Glutamatergic neuron (in vitro differentiated cells): ENCODE measurements at regions not wholly inside any gene's neighbourhood (a gene's known extent, or its start where the extent isn't known, plus 50 kb on each side); places are given as distances from the start of the nearest gene placed in this dataset.
"Not testable (repeated sequence)": the region's sequence is repeated elsewhere in the genome, so short reads cannot be mapped to it uniquely, and the experiment has no call there.

ENCODE experiments used
- DNase-seq: peaks from one replicate; pipeline ENCODE4 v3.0.0; 2022
- H3K27ac Mint-ChIP-seq: one replicate; pipeline ENCODE4 v1.8.0; 2020; ENCODE audit warnings: mild to moderate bottlenecking, mixed read lengths, inconsistent platforms; ENCODE audit not compliant: unreplicated experiment
- H3K27me3 Mint-ChIP-seq: one replicate; pipeline ENCODE4 v1.8.0; 2020; ENCODE audit warnings: mild to moderate bottlenecking, moderate library complexity, mixed read lengths, inconsistent platforms; ENCODE audit not compliant: unreplicated experiment
- H3K36me3 Mint-ChIP-seq: one replicate; pipeline ENCODE4 v1.8.0; 2020; ENCODE audit warnings: mild to moderate bottlenecking, mixed read lengths, inconsistent platforms; ENCODE audit not compliant: unreplicated experiment
- H3K4me1 Mint-ChIP-seq: one replicate; pipeline ENCODE4 v1.8.0; 2020; ENCODE audit warnings: mild to moderate bottlenecking, low read depth, mixed read lengths, inconsistent platforms; ENCODE audit not compliant: unreplicated experiment
- H3K4me3 Mint-ChIP-seq: one replicate; pipeline ENCODE4 v1.8.0; 2020; ENCODE audit warnings: mild to moderate bottlenecking, mixed read lengths, inconsistent platforms; ENCODE audit not compliant: unreplicated experiment
- H3K9me3 Mint-ChIP-seq: one replicate; pipeline ENCODE4 v1.8.0; 2020; ENCODE audit warnings: mild to moderate bottlenecking, moderate library complexity, mixed read lengths, inconsistent platforms; ENCODE audit not compliant: unreplicated experiment
- CTCF ChIP-seq: fragments of 200-600 bp; sonication (generic); IDR thresholded peaks from one replicate; pipeline ENCODE4 v1.5.0; 2021; ENCODE audit not compliant: partially characterized antibody, unreplicated experiment

GRCh38 chr18:38174173-38174572 is 608.6 kb upstream of the CELF4 start:
- H3K9me3 Mint-ChIP-seq, result no peaks in the 10 kb centered on the region
- no peaks in the 10 kb centered on the region for H3K36me3 Mint-ChIP-seq
- H3K4me3 Mint-ChIP-seq, result no peak overlapping the region
- H3K4me1 Mint-ChIP-seq, result peaks cover 11% of the 10 kb centered on the region
- no peak for TF ChIP-seq CTCF
- H3K27ac Mint-ChIP-seq, result no peak overlapping the region
- DNase-seq, result no peak
- no peaks in the 10 kb centered on the region for H3K27me3 Mint-ChIP-seq

GRCh38 chr18:38170845-38171244 is 605.2 kb upstream of the CELF4 start:
- Mint-ChIP-seq H3K4me3 (no peak overlapping the region), H3K27me3 (no peaks in the 10 kb centered on the region), H3K27ac (no peak overlapping the region), H3K4me1 (peaks cover 11% of the 10 kb centered on the region), H3K36me3 (no peaks in the 10 kb centered on the region), H3K9me3 (no peaks in the 10 kb centered on the region)
- no peak for DNase-seq
- no peak for TF ChIP-seq CTCF

GRCh38 chr18:38167623-38168022 is 602.0 kb upstream of the CELF4 start:
- Mint-ChIP-seq H3K4me3 (no peak overlapping the region), H3K4me1 (no peaks in the 10 kb centered on the region), H3K36me3 (no peaks in the 10 kb centered on the region), H3K9me3 (no peaks in the 10 kb centered on the region), H3K27ac (no peak overlapping the region), H3K27me3 (no peaks in the 10 kb centered on the region)
- TF ChIP-seq CTCF, result no peak
- DNase-seq, result no peak

- not testable (repeated sequence) for H3K27me3 Mint-ChIP-seq, DNase-seq, H3K36me3 Mint-ChIP-seq, H3K27ac Mint-ChIP-seq, H3K9me3 Mint-ChIP-seq, H3K4me3 Mint-ChIP-seq
- H3K4me1 Mint-ChIP-seq, result peaks cover 13% of the 10 kb centered on the region
Observed at GRCh38 chr18:38153116-38153515, 587.5 kb upstream of the CELF4 start.

- no peak overlapping the region for H3K4me3 Mint-ChIP-seq
- DNase-seq, result no peak
- H3K9me3 Mint-ChIP-seq, result no peaks in the 10 kb centered on the region
- no peak overlapping the region for H3K27ac Mint-ChIP-seq
- H3K36me3 Mint-ChIP-seq, result no peaks in the 10 kb centered on the region
- no peak for TF ChIP-seq CTCF
- H3K4me1 Mint-ChIP-seq, result no peaks in the 10 kb centered on the region
- no peaks in the 10 kb centered on the region for H3K27me3 Mint-ChIP-seq
Observed at GRCh38 chr18:38116716-38117115, 551.1 kb upstream of the CELF4 start.

GRCh38 chr18:38115201-38115600 is 549.6 kb upstream of the CELF4 start:
- H3K4me1 Mint-ChIP-seq, result no peaks in the 10 kb centered on the region
- H3K4me3 Mint-ChIP-seq, result no peak overlapping the region
- TF ChIP-seq CTCF, result no peak
- H3K9me3 Mint-ChIP-seq, result peaks cover 1% of the 10 kb centered on the region
- H3K27me3 Mint-ChIP-seq, result no peaks in the 10 kb centered on the region
- H3K27ac Mint-ChIP-seq, result no peak overlapping the region
- H3K36me3 Mint-ChIP-seq, result no peaks in the 10 kb centered on the region
- DNase-seq, result no peak
